ENCODE measurements at regions not wholly inside any gene's neighbourhood (a gene's known extent, or its start where the extent isn't known, plus 50 kb on each side); places are given as distances from the start of the nearest gene placed in this dataset.
"Not testable (repeated sequence)": the region's sequence is repeated elsewhere in the genome, so short reads cannot be mapped to it uniquely, and the experiment has no call there.

DNA sequence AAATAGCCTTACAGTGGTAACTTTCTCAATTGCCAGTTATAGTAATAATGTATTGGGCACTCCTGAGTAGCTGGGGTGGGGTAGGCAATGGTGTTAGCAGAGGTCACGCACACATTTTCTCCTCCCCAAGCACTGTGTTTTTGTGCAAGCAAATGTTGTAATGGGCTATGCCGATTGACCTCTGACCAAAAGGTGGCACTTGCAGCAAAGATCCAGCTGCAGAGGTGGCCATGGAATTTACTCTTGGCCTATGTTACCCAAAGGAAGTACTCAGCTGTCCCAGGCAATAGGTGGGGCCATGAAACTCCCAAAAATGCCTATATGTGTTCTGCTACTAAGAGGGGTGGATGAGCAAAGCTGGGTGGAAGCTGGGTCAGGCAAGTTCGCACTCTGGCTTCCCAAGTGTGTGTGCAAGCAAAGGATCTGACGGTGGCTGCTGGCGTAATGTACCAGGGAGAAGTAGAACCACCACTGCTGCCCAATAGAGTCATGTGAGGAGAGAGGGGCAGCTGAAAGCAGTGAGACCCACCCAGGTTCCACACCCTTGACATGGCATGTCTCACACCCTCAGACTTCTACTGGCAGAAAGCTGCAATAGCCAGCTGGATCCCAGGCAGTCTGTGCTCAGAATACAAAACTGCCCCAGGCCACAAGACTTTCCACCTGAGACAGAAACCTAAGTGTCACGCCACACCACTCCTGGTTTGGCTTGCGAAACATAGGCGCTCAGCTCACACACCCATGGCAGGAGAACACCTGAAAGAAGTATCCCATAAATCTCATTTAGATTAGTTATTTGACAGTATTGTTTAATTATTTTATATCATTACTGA, 353.3 kb upstream of the EMCN start:
- DNase-seq (ENCODE audit: low read depth): no peak
- in situ Hi-C loops (cut with HindIII; ENCODE audit: low sequenced_read_pairs): no loop called here
- no peak overlapping the region for H3K4me3 ChIP-seq (ENCODE audit: low read depth, low read length)
- TF ChIP-seq, protein P1, sequence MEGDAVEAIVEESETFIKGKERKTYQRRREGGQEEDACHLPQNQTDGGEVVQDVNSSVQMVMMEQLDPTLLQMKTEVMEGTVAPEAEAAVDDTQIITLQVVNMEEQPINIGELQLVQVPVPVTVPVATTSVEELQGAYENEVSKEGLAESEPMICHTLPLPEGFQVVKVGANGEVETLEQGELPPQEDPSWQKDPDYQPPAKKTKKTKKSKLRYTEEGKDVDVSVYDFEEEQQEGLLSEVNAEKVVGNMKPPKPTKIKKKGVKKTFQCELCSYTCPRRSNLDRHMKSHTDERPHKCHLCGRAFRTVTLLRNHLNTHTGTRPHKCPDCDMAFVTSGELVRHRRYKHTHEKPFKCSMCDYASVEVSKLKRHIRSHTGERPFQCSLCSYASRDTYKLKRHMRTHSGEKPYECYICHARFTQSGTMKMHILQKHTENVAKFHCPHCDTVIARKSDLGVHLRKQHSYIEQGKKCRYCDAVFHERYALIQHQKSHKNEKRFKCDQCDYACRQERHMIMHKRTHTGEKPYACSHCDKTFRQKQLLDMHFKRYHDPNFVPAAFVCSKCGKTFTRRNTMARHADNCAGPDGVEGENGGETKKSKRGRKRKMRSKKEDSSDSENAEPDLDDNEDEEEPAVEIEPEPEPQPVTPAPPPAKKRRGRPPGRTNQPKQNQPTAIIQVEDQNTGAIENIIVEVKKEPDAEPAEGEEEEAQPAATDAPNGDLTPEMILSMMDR (IDR thresholded peaks at IDR 0.05; ENCODE audit: low read depth, low read length, missing control alignments): no peak

DNA sequence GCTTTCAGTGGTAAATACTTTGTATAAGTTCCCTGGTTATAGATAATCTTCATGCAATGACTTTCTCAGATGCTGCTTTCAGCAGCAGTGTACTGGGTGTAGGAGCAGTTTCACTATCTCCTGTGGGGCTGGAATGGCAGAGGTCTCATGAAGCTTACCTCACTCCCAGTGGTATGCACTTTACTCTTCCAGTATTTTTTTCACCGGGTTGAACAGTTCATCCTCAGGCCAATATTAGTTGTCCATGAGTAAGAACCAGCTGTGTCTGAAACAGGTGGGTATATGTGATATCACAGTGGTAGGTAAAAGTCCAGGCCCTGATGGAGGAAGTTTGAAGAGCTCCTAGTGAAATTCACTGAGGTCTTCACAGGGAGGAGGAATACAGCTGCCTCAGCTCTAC, 351.5 kb upstream of the EMCN start:
- H3K4me3 ChIP-seq (ENCODE audit: low read depth, low read length): no peak overlapping the region
- TF ChIP-seq, protein P1 (IDR thresholded peaks at IDR 0.05; ENCODE audit: low read depth, low read length, missing control alignments): no peak
- in situ Hi-C loops (cut with HindIII; ENCODE audit: low sequenced_read_pairs): no loop called here

DNA sequence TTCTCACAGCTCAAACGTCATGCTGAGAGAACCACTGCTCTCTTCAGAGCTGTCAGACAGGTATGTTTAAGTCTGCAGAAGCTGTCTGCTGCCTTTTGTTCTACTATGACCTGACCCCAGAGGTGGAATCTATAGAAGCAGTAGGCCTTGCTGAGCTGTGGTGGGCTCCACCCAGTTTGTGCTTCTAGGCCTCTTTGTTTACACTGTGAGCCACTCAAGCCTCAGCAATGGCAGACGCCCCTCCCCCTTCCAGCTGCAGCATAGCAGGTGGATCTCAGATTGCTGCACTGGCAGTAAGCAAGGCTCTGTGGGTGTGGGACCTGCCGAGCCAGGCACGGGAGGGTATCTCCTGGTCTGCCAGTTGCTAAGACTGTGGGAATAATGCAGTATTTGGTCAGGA, 350.5 kb upstream of the EMCN start:
- DNase-seq (ENCODE audit: low read depth); H3K4me3 ChIP-seq (ENCODE audit: low read depth, low read length); in situ Hi-C loops (cut with HindIII; ENCODE audit: low sequenced_read_pairs): not testable (repeated sequence)

More for the DNA sequence above, 351.5 kb upstream of the EMCN start:
- DNase-seq (ENCODE audit: low read depth): no peak

DNA sequence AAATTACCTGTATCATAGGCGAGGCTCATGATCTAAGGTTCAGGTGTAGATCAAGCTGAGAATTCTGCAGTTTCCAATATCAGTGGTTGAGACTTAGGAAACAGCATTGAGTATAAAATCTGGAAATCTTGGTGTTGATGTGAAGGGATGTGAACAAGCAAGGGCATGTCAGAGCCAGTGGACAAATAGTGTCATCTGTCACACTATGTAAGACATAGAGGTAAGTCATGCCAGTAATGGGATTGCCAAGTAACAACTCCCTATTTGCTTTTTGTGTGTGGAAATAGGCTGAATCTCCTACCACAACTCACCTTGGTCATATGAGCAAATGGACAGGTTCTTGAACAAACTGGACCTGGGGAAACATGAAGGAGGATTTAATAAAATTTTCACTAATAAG, 334.5 kb upstream of the EMCN start:
- DNase-seq (ENCODE audit: low read depth): no peak
- in situ Hi-C loops (cut with HindIII; ENCODE audit: low sequenced_read_pairs): no loop called here
- no peak overlapping the region for H3K4me3 ChIP-seq (ENCODE audit: low read depth, low read length)
- TF ChIP-seq, protein P1 (IDR thresholded peaks at IDR 0.05; ENCODE audit: low read depth, low read length, missing control alignments): no peak

DNA sequence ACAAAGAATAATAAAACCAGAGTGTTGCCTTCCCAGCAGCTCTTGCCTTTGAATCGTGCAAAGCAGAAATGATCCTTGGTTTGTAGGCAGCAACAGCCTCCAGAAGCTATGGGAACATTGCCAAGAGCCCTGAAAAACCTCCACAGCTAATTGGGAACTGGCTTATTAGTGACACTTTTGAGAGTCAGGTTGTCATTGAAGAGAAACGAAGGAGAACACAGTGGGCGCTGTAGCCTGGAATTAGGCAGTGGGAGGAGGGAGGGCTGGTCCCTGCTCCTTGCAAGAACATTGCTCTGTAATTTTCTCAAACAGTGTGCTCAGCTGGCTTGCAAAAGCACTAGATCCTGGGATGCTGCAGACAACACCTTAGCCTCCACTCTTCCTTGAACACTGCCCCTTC, 331.5 kb upstream of the EMCN start:
- TF ChIP-seq, protein P1 (IDR thresholded peaks at IDR 0.05; ENCODE audit: low read depth, low read length, missing control alignments): no peak
- no peak for DNase-seq (ENCODE audit: low read depth)
- in situ Hi-C loops (cut with HindIII; ENCODE audit: low sequenced_read_pairs): no loop called here
- H3K4me3 ChIP-seq (ENCODE audit: low read depth, low read length): no peak overlapping the region

DNA sequence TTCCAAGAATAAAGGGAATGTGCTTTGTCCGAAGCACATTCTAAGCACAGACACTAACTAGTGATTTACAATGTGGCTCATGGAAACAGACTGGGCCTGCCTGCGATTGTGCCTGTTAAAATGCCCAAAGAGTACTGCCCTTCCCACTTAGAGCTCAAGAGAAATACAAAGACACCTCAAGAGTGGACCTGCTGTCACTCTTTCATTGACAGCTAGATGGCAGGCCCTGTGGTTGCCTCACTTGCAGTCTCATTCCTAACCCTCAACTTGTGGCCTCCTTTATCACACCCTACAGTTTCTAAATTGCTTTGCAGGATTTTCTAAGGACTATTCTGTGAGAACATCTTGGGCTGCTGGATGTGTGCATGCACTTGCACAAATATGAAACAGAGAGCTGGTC, 331.0 kb upstream of the EMCN start:
- no peak overlapping the region for H3K4me3 ChIP-seq (ENCODE audit: low read depth, low read length)
- TF ChIP-seq, protein P1 (IDR thresholded peaks at IDR 0.05; ENCODE audit: low read depth, low read length, missing control alignments): no peak
- in situ Hi-C loops (cut with HindIII; ENCODE audit: low sequenced_read_pairs): no loop called here
- no peak for DNase-seq (ENCODE audit: low read depth)

DNA sequence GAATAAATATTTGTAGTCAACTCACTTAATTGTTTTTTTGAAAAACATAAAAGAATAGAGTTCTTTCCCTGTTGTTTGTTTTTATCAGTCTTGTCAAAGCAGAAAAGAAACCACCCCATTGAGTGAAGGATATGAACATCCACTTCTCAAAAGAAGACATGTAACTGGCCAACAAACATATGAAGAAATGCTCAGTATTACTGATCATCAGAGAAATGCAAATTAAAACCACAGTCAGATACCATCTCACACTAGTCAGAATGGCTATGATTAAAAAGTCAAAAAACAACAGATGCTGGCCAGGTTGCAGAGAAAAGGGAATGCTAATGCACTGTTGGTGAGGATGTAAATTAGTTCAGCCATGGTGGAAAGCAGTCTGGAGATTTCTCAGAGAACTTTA, 326.1 kb upstream of the EMCN start:
- TF ChIP-seq, protein P1 (IDR thresholded peaks at IDR 0.05; ENCODE audit: low read depth, low read length, missing control alignments): no peak
- DNase-seq (ENCODE audit: low read depth): peak; percentile 5
- in situ Hi-C loops (cut with HindIII; ENCODE audit: low sequenced_read_pairs): no loop called here
- H3K4me3 ChIP-seq (ENCODE audit: low read depth, low read length): no peak overlapping the region

Data from astrocyte of the cerebellum (primary cell).